ENCODE measurements at regions not wholly inside any gene's neighbourhood (a gene's known extent, or its start where the extent isn't known, plus 50 kb on each side); places are given as distances from the start of the nearest gene placed in this dataset.
"Not testable (repeated sequence)": the region's sequence is repeated elsewhere in the genome, so short reads cannot be mapped to it uniquely, and the experiment has no call there.

GRCh38 chr12:127133675-127134335 is 1133.2 kb upstream of the TMEM132C start:
- no peak for TF ChIP-seq POLR2AphosphoS5 (IDR thresholded peaks at IDR 0.05; ENCODE audit: low read depth)
- no peak for TF ChIP-seq CREB1 (CRISPR knock-in tag; IDR thresholded peaks at IDR 0.05; ENCODE audit: low read depth)
- TF ChIP-seq ZNF114 (CRISPR knock-in tag; IDR thresholded peaks at IDR 0.05) = no peak
- no peak for TF ChIP-seq JUNB (IDR thresholded peaks at IDR 0.05; ENCODE audit: unreplicated experiment)
- TF ChIP-seq REST (IDR thresholded peaks at IDR 0.05; ENCODE audit: unreplicated experiment) = no peak
- peak in 1 of 2 experiments; percentile 36; a peak in 3 of 4 replicates for TF ChIP-seq CTCF (conservative IDR thresholded peaks at IDR 0.05; ENCODE audit: low read depth in 2 of 2)
- 0 out of 2 replicates have a peak, but pooled peaks cover 3% of the 10 kb centered on the region for H3K36me3 ChIP-seq (ENCODE audit: insufficient read depth)
- H3K4me3 ChIP-seq = no peak overlapping the region
- Mint-ChIP-seq H3K36me3 (ENCODE audit: low read depth) (peaks cover 26% of the 10 kb centered on the region), H3K9me3 (peaks cover 94% of the 10 kb centered on the region), H3K27ac (no peak overlapping the region), H3K4me1 (no peaks in the 10 kb centered on the region), H3K27me3 (ENCODE audit: insufficient read depth, low read depth, poor library complexity) (peaks cover 3% of the 10 kb centered on the region), H3K4me3 (no peak overlapping the region)
- H3K9me2 ChIP-seq (ENCODE audit: insufficient read depth) = no peaks in the 10 kb centered on the region
- H3K27ac ChIP-seq (ENCODE audit: low read depth) = no peak overlapping the region
- no peaks in the 10 kb centered on the region for H3F3A ChIP-seq (replicated peaks; ENCODE audit: low read depth)
- no peaks in the 10 kb centered on the region for H3K27me3 ChIP-seq (ENCODE audit: insufficient read depth)
- DNase-seq (ENCODE audit: low spot score) (peak; percentile 24), ATAC-seq (no peak)
- no peaks in the 10 kb centered on the region for H4K20me1 ChIP-seq (replicated peaks; ENCODE audit: insufficient read depth)
- no peak overlapping the region for H3K4me2 ChIP-seq
- H3K79me2 ChIP-seq (replicated peaks; ENCODE audit: insufficient read depth) = no peaks in the 10 kb centered on the region
- no peak overlapping the region for H2AFZ ChIP-seq
- H3K4me1 ChIP-seq (ENCODE audit: insufficient read depth) = no peaks in the 10 kb centered on the region

DNA sequence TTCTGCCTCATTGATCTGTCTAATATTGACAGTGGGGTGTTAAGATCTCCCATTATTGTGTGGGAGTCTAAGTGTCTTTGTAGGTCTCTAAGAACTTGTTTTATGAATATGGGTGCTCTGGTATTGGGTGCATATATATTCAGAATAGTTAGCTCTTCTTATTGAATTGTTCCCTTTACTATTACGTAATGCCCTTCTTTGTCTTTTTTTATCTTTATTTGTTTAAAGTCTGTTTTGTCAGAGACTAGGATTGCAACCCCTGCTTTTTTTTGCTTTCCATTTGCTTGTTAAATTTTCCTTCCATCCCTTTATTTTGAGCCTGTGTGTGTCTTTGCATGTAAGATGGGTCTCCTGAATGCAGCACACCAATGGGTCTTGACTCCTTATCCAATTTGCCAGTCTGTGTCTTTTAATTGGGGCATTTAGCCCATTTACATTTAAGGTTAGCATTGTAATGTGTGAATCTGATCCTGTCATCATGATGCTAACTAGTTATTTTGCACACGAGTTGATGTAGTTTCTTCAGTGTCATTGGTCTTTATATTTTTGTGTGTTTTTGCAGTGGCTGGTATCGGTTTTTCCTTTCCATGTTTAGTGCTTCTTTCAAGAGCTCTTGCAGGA is 1126.0 kb upstream of the TMEM132C start:
- peaks cover 51% of the 10 kb centered on the region for H3K36me3 Mint-ChIP-seq (ENCODE audit: low read depth)
- DNase-seq (ENCODE audit: low spot score); H3K79me2 ChIP-seq (replicated peaks; ENCODE audit: insufficient read depth); H3K27me3 ChIP-seq (ENCODE audit: insufficient read depth); ATAC-seq; H3K36me3 ChIP-seq (ENCODE audit: insufficient read depth); H4K20me1 ChIP-seq (replicated peaks; ENCODE audit: insufficient read depth); H3K27ac Mint-ChIP-seq; H3F3A ChIP-seq (replicated peaks; ENCODE audit: low read depth); H3K4me1 Mint-ChIP-seq; H2AFZ ChIP-seq; H3K4me2 ChIP-seq; H3K9me2 ChIP-seq (ENCODE audit: insufficient read depth); H3K4me1 ChIP-seq (ENCODE audit: insufficient read depth); H3K27ac ChIP-seq (ENCODE audit: low read depth); H3K27me3 Mint-ChIP-seq (ENCODE audit: insufficient read depth, low read depth, poor library complexity); H3K4me3 Mint-ChIP-seq; H3K4me3 ChIP-seq: not testable (repeated sequence)
- peaks cover 97% of the 10 kb centered on the region for H3K9me3 Mint-ChIP-seq
